HG03103 (cell line): ENCODE measurements at regions not wholly inside any gene's neighbourhood (a gene's known extent, or its start where the extent isn't known, plus 50 kb on each side); places are given as distances from the start of the nearest gene placed in this dataset.

Experiments
- ATAC-seq: cut with Tn5 transposase; IDR thresholded peaks from one replicate; pipeline ENCODE4 v1.9.1; 2021; ENCODE audit warnings: low read depth; ENCODE audit not compliant: unreplicated experiment

DNA sequence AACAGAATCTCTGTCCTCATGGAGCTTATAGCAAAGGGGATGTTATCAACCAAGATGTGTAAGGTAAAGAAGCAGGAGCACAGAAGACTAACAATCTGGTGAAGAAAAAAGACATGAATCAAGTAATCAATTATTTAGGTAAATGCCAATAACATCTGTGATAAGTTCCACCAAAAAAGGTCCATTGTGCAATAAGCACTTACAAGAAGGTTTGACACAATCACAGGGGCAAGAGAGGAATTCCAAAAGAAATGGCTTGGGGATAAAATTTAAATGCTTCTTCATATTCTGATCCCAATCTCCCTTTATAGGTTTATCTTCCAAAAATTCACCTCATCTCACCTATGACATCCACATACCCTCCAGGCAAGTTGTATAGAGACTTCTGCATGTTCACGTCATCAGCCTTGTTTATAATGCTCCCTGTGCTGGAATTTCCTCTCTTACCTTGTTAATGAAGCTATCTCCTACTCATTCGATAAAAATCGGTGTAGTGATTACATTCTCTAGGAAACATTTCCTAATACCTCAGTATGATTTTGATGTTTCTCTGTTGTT, 53.6 kb upstream of the DPT start:
- ATAC-seq = no peak

DNA sequence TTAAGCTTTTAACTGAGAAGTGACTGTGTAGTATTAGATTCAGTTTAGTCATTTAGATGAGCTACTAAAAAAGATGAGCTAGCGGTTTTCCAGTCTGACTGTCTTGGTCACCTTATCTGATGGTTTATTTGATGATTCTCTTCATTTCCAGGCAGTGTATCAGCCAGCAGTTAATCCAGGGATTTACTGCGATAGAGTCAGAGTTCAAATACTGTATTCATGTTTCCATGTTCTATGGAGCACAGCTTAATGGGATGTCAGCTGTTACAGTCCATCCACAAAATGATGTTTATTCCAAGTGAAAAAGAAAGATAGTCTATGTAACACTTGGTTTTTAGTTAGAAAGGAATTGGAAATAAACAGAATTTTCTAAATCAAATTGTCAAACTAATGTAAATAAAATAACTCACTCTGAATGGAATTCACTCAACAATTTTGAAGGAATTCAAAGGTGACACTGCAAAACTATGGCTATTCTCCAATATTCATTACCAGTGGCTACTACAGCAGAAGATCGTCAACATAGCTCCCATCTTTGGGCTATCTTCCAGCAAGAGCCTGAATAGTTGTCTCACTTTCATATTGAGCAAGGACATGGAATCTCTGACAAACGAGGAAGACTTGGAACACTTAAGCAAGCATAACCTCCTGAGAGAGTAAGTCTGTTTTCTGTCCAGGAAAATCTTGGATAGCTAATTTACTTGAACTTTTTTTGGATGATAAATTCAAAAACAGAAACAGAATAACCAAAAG, 54.6 kb upstream of the DPT start:
- ATAC-seq = no peak

DNA sequence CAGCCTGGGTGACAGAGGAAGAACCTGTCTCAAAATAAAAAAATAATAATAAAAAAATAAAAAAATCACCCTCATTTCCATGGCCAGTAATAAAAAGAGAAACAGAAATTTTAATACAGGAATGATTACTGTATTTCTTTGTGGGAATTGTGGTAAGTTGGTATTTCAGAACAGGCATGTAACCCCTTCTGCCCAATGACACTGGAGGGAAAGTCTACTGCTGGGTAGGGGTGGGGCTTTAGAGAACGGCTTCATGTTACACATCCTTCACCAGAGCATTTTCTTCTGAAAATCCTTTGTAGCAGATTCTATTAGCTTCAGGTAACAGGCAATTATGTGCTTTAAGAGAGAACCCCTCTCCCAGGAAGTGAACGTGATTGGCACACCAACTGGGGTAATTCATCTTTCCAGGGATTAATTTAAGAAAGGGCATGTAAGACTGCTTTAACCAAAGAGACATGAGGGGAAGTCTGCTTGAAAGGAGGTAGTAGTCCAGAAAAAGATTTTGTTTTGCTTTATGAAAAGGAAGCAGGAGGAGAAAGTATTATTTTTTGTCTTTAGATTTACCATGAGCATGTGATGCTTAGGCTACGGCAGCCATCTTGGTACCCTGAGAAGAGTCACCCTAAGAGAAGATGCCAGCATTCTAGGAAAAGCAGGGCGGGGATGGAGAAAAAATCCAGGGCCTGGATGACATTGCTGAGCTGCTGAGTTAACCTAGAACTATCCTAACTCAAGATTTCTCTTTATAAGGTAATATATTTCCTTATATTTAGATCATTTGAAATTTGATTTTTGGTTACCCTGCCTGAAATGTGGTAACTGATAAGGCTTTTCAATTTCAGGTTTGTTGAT, 57.7 kb upstream of the DPT start:
- no peak for ATAC-seq

DNA sequence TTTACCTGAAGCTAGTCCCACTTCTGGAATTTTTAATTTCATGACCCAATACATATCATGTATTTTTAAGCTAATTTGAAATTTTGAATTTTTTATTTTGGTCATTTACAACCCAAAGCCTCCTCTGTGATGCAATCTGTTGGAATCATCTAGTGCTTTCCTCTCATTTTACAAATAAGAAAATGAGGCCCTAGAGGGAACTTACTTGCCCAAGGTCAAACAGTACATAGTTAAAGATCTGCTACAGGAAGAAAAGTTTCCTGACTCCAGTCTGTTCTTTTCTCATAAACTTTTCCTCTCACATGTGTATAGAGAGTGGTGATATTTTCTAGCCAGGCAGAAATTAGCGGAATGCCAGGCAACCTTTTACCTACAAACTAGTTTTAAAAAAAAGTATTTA, 59.3 kb upstream of the DPT start:
- no peak for ATAC-seq

DNA sequence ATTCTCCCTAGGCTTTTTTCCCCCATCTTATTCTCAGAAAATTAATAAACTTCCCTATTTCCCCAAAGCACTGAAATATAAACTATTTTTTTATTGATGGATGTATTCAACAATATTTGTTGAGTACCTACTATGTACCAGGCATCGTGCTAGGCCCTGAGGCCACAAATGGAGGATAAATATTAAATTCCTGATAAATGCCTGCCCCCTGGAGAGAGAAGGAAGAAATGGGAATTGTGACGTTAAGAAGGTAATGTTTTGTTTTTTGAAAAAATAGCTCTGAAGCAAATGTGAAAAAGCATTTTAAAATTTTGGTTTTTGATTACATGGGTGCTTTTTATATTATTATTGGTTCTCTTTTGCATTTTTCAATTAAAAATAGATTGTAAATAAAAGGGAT, 60.5 kb upstream of the DPT start:
- ATAC-seq = no peak

DNA sequence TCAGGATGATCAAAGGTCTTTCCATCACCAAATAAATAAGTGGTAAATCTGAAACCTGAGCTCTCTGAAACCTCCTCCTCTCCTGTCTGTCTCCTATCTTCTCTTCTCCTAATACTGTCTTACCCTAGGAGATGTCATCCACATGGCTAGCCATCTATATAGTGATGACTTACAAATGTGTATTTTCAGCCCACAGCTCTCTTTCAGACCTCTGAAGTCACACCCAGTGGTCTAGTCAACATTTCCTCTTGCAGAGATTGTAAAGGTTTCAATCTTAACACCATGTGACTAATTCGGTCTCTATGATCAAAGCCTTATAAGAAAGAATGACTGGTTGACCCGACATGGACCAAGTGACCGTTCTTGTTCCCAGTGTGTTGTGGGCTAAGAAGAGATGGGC, 63.1 kb upstream of the DPT start:
- ATAC-seq = no peak

DNA sequence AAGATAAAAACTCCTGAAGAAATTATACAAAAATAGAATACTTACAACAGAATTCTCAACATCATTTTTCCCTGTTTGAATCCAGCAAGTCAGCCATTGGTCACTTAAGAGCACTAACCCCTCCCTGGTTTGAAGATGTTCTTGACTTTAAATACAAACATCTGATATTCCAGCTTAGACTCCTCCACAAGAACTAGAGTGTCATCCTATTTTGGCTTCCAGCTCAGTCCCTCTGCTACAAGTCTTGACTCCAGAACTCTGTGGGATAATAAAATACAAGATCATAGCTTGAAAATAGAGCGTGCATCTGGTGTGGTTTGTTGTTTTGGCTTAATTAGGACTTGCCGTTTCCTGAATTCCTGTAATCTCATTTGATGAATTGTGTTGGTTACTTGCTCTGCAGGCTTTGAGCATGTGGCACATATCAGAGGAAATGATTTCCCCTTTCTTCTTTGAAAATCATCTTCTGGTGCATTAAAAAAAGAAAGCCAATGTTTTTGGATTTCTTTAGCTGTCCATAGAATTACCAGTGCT, 63.7 kb upstream of the DPT start:
- no peak for ATAC-seq

DNA sequence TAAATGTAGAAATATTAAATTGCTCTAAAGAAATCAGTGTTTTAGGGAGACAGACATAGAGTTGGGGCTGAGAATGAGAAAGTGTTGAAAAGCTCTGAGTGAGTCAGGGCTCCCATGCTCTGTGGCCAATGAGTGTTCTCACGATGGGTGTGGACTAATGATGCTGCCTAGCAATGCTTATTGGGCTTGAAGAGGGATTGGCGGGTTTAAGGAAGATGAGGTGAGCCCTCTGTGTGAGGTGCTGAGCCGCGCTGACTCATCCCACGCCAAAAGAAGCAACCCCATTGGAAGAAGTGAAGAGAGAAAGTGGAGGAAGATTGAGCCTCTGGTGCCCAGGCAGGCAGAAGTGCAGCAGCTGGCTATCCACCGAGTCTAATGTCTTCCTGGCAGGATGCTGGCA, 65.1 kb upstream of the DPT start:
- no peak for ATAC-seq

DNA sequence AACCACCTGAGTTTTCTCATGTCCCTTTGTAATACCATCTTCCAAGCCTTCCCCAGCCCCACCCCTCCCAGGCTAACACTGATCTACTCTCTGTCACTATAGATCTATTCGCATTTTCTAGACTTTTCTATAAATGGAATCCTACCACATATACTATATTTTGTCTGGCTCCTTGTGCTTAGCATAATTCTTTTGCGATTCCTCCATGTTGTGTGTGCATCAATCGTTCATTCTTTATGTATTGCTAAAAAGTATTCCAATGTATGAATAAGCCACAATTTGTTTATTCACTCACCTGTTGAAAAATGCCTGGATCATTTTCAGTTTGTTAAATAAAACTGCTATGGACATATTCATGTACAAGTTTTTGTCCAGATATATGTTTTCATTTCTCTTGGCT, 66.7 kb upstream of the DPT start:
- ATAC-seq = no peak

DNA sequence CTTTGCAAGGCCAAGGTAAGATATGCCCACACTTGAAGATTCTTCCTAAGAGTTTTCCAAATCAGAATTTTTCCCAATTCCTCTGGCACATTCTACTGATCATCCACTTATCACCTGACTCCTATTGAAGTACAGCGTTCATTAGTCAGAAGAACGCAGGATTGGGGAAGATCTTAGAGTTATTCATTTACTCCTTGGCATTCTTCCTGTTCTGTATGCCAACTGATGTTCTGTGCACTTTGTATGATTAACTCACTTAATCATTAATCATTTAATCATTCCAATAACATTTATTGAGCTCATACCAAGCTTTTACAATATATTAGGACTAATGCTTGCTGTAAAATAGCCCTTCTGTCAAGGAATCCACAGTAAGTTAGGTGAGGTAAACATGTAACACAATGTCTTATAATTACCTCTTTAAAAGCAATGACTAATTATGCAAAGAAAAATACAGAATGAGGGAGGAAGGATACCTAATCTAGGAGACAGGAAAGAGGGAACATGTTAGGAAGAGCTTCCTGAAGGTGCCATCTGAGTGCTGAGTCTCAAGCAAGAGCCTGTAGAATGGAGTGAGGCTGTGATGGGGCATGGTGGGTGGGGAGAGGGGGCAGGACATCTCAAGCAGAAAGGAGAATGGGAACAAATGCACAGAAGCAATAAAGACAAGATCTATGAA, 71.1 kb upstream of the DPT start:
- no peak for ATAC-seq

DNA sequence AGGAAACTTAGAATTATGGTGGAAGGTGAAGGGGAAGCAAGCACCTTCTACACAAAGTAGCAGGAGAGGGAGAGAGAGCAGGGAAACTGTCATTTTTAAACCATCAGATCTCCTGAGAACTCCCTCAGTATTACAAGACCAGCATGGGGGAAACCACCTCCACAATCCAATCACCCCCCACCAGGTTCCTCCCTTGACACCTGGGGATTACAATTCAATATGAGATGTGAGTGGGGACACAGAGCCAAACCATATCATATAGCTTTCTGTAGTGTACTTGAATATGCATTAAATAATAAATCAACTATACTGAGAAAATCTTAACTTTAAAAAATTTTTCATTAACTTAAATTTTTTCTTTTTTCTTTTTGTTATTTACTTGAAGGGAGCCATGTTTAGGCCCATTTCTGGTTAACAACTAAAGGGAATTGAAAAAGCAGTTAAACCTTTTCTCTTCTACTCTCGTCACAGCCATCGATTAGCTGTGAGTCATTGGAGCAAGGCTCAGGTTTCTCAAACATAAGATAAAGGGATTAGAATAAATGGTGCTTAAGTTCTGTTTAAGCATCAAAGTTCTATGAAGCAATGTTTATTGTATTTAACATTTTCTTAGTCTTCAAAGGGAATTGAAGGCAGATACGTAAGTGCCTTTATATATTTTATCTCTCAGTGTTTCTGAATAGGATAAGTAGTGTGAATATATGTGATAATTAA, 72.2 kb upstream of the DPT start:
- no peak for ATAC-seq

DNA sequence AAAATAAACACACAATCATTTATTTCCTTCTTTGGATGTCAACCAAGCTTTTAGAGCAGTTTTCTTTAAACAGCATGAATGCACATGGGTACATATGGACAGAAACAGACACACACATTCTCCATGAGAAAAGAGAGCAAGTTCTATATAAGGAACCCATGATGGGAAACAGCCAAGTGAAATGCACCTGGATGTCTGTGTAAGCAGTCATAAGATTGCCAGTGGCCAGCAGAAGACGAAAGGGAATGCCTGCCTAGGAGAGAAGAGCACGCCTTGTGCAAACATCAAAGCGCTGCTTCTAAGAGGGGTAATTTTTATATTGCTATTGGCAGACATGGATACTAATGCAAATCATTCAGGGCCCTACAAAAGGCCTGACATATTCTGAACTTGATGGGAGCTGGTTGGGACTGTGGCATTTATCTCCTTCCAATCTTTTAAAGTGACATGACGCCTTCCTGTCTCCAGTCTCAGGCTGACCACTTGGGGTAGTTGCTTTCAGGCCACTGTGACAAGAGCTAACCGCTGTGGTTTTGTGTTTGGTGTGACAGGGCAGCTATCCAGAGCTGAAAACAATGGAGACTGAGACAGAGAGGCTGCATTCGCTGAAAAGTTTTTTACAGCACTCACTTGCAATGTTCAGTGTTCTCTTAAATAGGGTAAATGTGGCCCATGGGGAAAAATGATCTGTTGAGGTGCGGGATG, 75.0 kb upstream of the DPT start:
- ATAC-seq = no peak

DNA sequence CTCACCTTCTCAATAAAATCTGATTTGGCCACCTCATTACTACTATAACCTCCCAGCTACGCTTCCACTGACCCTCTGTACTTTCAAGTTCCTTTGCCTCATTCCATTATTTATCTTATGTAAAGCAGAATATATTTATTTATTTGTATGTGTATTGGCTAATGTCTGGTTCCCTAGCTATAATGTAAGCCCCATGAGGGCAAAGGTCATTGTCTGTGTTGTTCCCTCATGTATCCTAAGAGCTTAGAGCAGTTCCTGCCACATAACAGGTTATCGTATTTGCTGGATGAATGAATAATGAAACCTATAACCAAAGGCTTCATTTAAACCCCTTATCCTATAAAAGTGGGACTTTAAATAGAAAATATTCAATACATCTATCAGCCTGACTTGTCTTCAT, 77.9 kb upstream of the DPT start:
- ATAC-seq = no peak

DNA sequence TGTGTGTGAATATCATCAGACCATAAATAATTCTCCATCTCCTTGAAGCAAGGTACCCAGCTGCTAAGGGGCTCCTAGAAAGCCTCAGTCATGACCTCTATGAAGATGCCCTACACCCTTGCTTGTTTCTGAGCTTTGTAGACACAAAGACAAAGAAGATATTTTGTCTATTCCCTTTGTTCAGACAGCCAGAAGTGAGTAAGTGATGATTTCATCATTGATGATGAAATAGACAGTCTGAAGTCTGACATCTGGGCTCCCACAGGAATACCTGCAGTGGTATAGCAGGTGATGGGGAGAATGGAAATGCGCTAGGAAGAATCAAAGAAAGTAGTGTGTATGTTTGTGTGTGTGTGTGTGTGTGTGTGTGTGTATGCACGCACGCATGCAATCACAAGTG, 82.2 kb upstream of the DPT start:
- ATAC-seq = no peak

DNA sequence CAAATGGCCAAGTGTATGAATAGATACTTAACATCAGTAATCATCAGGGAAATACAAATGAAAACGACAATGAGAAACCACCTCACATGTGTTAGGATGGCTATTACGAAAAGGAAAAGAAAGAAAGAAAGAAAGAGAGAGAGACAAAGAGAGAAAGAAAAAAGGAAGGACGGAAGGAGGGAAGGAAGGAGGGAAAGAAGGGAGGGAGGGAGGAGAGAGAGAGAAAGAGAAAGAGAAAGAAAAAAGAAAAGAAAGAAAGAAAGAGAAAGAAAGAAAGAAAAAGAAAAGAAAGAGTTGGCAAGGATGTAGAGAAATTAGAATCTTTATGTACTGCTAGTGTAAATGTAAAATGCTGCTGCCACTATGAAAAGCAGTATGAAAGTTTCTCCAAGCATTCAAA, 90.7 kb upstream of the DPT start:
- no peak for ATAC-seq

DNA sequence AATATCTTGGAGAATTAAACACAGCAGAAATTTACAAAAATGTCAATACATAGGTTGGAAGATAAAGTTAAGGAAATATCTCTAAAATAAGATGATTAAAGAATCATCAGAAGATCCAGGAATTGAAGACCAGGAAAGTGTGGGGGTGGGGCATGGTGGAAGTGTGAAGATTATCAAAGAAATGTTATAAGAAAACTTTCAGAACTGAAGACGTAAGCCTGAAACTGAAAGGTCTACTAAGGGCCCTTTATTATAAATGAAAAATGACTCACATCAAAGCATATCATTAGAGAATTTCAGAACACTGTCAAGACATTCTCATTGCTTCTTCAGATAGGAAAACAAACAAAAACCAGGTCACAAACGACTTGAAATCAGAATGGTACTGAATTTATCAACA, 92.4 kb upstream of the DPT start:
- no peak for ATAC-seq

DNA sequence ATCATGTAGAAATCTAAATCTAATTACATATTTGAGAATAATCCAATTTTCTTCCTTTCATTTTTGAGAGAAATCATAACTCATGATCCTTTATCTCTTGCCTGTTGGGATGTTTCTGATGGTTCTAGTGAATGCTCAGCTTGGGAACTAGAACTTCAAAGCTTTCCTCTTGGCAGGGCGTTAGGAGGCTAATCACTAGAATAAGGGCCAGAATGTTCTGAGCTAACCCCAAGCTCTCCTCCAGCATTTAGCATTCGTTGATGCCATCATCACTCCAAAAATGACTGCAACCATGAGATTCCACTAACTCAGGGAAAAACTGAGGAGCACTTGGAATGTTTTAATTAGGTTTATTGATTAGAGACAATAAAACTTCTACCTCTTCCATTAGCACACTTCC, 93.9 kb upstream of the DPT start:
- no peak for ATAC-seq

DNA sequence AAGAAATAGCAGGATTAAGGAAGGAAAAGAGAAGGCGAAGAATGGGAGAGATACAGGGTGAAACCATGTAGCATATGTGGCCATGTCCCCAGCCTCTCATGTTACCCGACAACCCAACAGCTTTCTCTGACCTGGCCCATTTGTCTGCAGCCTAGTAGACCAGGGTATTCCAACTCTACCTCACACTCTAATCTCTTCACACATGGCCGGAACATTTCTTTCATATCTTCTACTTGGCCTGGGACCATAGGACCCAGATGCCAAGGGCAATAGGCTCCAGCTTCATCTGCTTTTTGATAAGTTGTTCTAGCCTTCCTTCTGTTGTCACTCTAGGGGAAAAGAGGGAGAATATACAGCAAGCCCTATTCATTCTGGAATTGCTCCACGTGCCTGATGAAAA, 95.0 kb upstream of the DPT start:
- no peak for ATAC-seq

DNA sequence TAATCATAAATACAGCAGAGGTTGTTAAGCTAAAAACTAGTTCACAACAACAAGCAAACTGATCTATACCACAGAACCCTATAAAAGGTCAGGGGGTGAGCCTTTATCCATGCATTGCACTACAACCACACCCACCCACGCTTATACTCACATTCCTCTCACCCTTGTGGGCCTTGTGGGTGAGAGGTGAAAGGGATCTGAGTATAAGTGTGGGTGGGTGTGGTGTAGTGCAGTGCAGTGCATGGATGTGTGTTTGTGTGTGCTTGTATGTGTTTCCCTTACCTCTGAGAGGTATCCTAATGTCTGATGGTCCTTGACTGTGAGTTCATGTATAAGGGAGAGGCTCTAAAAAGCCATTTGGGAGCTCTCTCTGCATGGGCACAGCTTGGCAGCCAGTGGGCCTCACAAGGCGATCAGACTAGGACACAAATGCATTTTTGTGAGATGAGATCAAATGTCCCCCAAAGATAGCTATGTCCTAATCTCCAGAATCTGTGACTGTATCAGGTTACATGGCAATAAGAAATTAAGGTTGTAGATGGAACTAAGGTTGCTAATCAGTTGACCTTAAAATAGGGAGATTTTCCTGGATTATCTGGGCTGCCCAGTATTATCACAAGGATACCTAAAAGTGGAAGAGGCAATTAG, 95.5 kb upstream of the DPT start:
- no peak for ATAC-seq
